Mucosa of rectum (tissue), 2 donors: ENCODE measurements at regions not wholly inside any gene's neighbourhood (a gene's known extent, or its start where the extent isn't known, plus 50 kb on each side); places are given as distances from the start of the nearest gene placed in this dataset.

Experiments
- H3K27ac ChIP-seq, 2 donors: one replicate each; pipeline ENCODE4 v1.7.0; 2013; ENCODE audit warnings: inconsistent platforms in 2 of 2, low read depth in 2 of 2, low read length in 2 of 2
- H3K27me3 ChIP-seq, 2 donors: one replicate each; pipeline ENCODE4 v1.7.0; 2013; ENCODE audit warnings: low read length in 2 of 2; ENCODE audit not compliant: control insufficient read depth in 2 of 2, insufficient read depth in 2 of 2
- H3K36me3 ChIP-seq, 2 donors: one replicate each; pipeline ENCODE4 v1.7.0; 2013; ENCODE audit warnings: low read length in 2 of 2; ENCODE audit not compliant: control insufficient read depth in 2 of 2, insufficient read depth in 2 of 2
- H3K4me1 ChIP-seq, 2 donors: one replicate each; pipeline ENCODE4 v1.7.0; 2013; ENCODE audit warnings: low read length in 2 of 2, mild to moderate bottlenecking in 1 of 2; ENCODE audit not compliant: control insufficient read depth in 2 of 2, insufficient read depth in 2 of 2
- H3K4me3 ChIP-seq, 2 donors: one replicate each; pipeline ENCODE4 v1.7.0; 2013; ENCODE audit warnings: low read length in 2 of 2
- H3K9ac ChIP-seq, 2 donors: one replicate each; pipeline ENCODE4 v1.7.0; 2013; ENCODE audit warnings: low read length in 2 of 2, low read depth in 1 of 2, mild to moderate bottlenecking in 1 of 2
- H3K9me3 ChIP-seq, 2 donors: one replicate each; pipeline ENCODE4 v1.7.0; 2013; ENCODE audit warnings: low read length in 2 of 2; ENCODE audit not compliant: control insufficient read depth in 2 of 2
- donor health status: healthy.
- donor health status: Normal muscosa, but diverticular disease.

GRCh38 chr10:108850138-108850854 lies 1073.0 kb downstream of the XPNPEP1 start:
- Histone ChIP-seq H3K27me3 (no peaks in the 10 kb centered on the region), H3K9me3 (no peaks in the 10 kb centered on the region), H3K4me3 (no peak overlapping the region), H3K36me3 (no peaks in the 10 kb centered on the region), H3K27ac (no peak overlapping the region), H3K4me1 (no peaks in the 10 kb centered on the region), H3K9ac (no peak overlapping the region)

DNA sequence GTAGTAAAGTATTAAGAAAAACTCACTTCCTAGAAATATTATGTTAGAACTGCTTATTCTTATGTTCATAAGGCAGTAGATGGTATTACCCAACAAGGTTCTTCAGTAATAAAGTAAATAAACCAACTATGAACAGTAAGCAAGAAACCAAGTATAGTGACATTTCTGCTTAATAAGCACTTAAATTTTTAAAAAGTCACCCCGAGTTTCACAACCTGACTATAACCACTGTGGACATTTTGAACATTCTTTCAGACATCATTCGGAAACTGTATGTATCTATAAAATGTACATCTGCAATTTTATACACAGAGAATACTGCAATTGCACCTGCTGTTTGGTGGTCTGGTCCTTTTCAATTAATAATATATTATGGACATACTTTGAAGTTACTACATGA lies 1073.6 kb downstream of the XPNPEP1 start:
- Histone ChIP-seq H3K4me3 (no peak overlapping the region), H3K27ac (no peak overlapping the region), H3K4me1 (no peaks in the 10 kb centered on the region), H3K36me3 (no peaks in the 10 kb centered on the region), H3K9ac (no peak overlapping the region), H3K27me3 (no peaks in the 10 kb centered on the region), H3K9me3 (no peaks in the 10 kb centered on the region)

DNA sequence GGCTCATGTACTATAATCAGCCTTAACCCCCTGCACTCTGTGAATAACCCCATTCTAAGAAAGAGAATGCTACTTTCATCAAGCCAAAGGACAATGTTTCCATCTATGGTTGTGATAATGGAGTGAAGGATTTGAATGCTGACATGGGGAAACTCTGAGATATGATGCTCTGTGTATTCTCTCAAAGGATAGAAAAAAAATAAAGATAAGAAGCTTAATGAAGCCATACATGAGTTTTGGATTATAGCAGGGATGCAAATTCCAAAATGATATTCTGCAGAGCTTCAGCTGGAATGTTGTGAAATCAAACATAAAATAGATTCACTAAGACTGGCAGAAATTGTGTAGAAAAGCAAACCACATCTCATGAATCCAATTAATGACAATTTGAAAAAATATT lies 1074.1 kb downstream of the XPNPEP1 start:
- H3K27ac ChIP-seq: no peak overlapping the region
- no peaks in the 10 kb centered on the region for H3K27me3 ChIP-seq
- no peak overlapping the region for H3K9ac ChIP-seq
- no peaks in the 10 kb centered on the region for H3K36me3 ChIP-seq
- no peaks in the 10 kb centered on the region for H3K9me3 ChIP-seq
- no peaks in the 10 kb centered on the region for H3K4me1 ChIP-seq
- H3K4me3 ChIP-seq: no peak overlapping the region

- H3K4me3 ChIP-seq: no peak overlapping the region
- H3K9ac ChIP-seq: no peak overlapping the region
- no peaks in the 10 kb centered on the region for H3K4me1 ChIP-seq
- no peak overlapping the region for H3K27ac ChIP-seq
- H3K36me3 ChIP-seq: no peaks in the 10 kb centered on the region
- no peaks in the 10 kb centered on the region for H3K9me3 ChIP-seq
- no peaks in the 10 kb centered on the region for H3K27me3 ChIP-seq
These were observed 1075.3 kb downstream of the XPNPEP1 start for GRCh38 chr10:108848046-108848445.

DNA sequence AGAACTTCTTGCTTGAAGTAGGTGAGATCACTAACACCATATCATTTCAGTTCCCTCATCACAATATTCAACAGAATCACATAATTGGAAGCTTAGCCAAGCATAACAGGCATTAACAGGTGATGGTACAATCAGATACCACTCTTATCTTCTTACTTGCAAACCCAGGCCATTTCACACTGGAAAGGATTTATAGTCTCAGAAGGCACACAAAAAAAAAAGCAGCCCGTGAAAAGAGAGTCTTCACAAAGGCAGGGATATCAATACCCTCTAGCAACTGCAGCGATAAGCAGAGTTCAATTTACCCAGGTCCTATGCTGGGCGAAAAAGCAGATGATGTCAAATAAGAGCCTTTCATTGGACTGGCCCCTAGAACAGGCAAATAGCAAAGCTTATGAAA lies 1082.4 kb downstream of the XPNPEP1 start:
- Histone ChIP-seq H3K27me3 (no peaks in the 10 kb centered on the region), H3K9ac (no peak overlapping the region), H3K4me1 (no peaks in the 10 kb centered on the region), H3K4me3 (no peak overlapping the region), H3K27ac (no peak overlapping the region), H3K9me3 (no peaks in the 10 kb centered on the region), H3K36me3 (no peaks in the 10 kb centered on the region)

DNA sequence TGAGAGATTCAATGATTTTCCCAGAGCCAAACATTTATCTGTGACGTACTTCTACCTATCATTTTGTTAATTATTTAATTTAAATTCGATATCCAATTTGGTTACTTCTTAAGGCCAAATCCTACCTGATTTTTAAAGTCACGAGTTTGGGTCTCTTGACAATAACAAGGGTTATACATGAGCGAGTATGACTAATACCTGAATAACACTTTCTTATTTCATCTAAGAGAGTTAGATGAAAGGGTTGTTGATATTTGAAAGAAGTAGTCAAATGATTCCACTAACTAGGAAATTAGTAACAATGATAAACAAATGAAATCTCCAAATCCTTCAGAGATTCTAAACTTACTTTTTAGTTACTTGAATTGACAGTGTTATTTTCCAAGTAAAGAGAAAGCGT lies 1086.9 kb downstream of the XPNPEP1 start:
- Histone ChIP-seq H3K9me3 (no peaks in the 10 kb centered on the region), H3K9ac (no peak overlapping the region), H3K36me3 (no peaks in the 10 kb centered on the region), H3K27me3 (no peaks in the 10 kb centered on the region), H3K27ac (no peak overlapping the region), H3K4me3 (no peak overlapping the region), H3K4me1 (no peaks in the 10 kb centered on the region)

GRCh38 chr10:108822026-108822425 lies 1101.3 kb downstream of the XPNPEP1 start:
- no peaks in the 10 kb centered on the region for H3K27me3 ChIP-seq
- H3K4me1 ChIP-seq: no peaks in the 10 kb centered on the region
- no peak overlapping the region for H3K4me3 ChIP-seq
- H3K9ac ChIP-seq: no peak overlapping the region
- H3K9me3 ChIP-seq: no peaks in the 10 kb centered on the region
- H3K36me3 ChIP-seq: no peaks in the 10 kb centered on the region
- H3K27ac ChIP-seq: no peak overlapping the region

DNA sequence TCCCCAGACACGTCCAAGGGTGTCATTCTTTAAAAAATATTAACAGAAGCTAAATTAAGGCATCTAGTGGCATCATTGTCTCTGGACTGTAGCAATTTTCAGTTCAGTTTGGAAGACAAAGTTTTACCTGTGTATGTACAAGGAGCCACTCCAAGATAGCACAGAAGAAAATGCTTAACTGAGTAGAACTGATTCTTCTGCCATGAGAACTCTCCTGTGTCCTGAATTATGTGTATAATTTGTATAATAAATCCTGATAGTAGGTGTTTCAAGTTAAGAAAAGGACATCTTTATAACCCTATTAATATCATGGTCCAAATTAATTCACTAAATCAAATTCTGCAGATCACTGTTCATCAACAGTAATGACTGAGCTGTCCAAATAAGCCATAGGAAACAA lies 1104.0 kb downstream of the XPNPEP1 start:
- H3K27me3 ChIP-seq: no peaks in the 10 kb centered on the region
- no peaks in the 10 kb centered on the region for H3K9me3 ChIP-seq
- no peaks in the 10 kb centered on the region for H3K36me3 ChIP-seq
- H3K4me1 ChIP-seq: no peaks in the 10 kb centered on the region
- no peak overlapping the region for H3K4me3 ChIP-seq
- no peak overlapping the region for H3K9ac ChIP-seq
- H3K27ac ChIP-seq: no peak overlapping the region

- Histone ChIP-seq H3K9me3 (no peaks in the 10 kb centered on the region), H3K27ac (no peak overlapping the region), H3K4me3 (no peak overlapping the region), H3K9ac (no peak overlapping the region), H3K4me1 (no peaks in the 10 kb centered on the region), H3K27me3 (no peaks in the 10 kb centered on the region), H3K36me3 (no peaks in the 10 kb centered on the region)
These were observed 1105.7 kb downstream of the XPNPEP1 start for GRCh38 chr10:108817584-108817983.

GRCh38 chr10:108817135-108817534 lies 1106.2 kb downstream of the XPNPEP1 start:
- Histone ChIP-seq H3K9me3 (no peaks in the 10 kb centered on the region), H3K27me3 (no peaks in the 10 kb centered on the region), H3K36me3 (no peaks in the 10 kb centered on the region), H3K4me3 (no peak overlapping the region), H3K9ac (no peak overlapping the region), H3K4me1 (no peaks in the 10 kb centered on the region), H3K27ac (no peak overlapping the region)

GRCh38 chr10:108812906-108813305 lies 1110.4 kb downstream of the XPNPEP1 start:
- no peaks in the 10 kb centered on the region for H3K9me3 ChIP-seq
- no peaks in the 10 kb centered on the region for H3K36me3 ChIP-seq
- no peak overlapping the region for H3K27ac ChIP-seq
- no peaks in the 10 kb centered on the region for H3K27me3 ChIP-seq
- H3K9ac ChIP-seq: no peak overlapping the region
- no peaks in the 10 kb centered on the region for H3K4me1 ChIP-seq
- no peak overlapping the region for H3K4me3 ChIP-seq
